ENCODE measurements at regions not wholly inside any gene's neighbourhood (a gene's known extent, or its start where the extent isn't known, plus 50 kb on each side); places are given as distances from the start of the nearest gene placed in this dataset.
"Not testable (repeated sequence)": the region's sequence is repeated elsewhere in the genome, so short reads cannot be mapped to it uniquely, and the experiment has no call there.

- not testable (repeated sequence) for H3K4me3 ChIP-seq (ENCODE audit: low read depth, low read length); DNase-seq (ENCODE audit: low read depth)
Observed at GRCh38 chr2:89537862-89538261, 846.4 kb downstream of the RPIA start.

- DNase-seq (ENCODE audit: low read depth); H3K4me3 ChIP-seq (ENCODE audit: low read depth, low read length): not testable (repeated sequence)
Observed at GRCh38 chr2:89544110-89544509, 852.6 kb downstream of the RPIA start.

- not testable (repeated sequence) for DNase-seq (ENCODE audit: low read depth); H3K4me3 ChIP-seq (ENCODE audit: low read depth, low read length)
Observed at GRCh38 chr2:89579154-89579553, 887.7 kb downstream of the RPIA start.

GRCh38 chr2:89582816-89583215 lies 891.3 kb downstream of the RPIA start:
- H3K4me3 ChIP-seq (ENCODE audit: low read depth, low read length); DNase-seq (ENCODE audit: low read depth): not testable (repeated sequence)

GRCh38 chr2:89584046-89584445 lies 892.6 kb downstream of the RPIA start:
- not testable (repeated sequence) for DNase-seq (ENCODE audit: low read depth); H3K4me3 ChIP-seq (ENCODE audit: low read depth, low read length)

- DNase-seq (ENCODE audit: low read depth): not testable (repeated sequence)
- peak overlapping the region; percentile 44 for H3K4me3 ChIP-seq (ENCODE audit: low read depth, low read length)
Observed at GRCh38 chr2:89584868-89585557, 893.5 kb downstream of the RPIA start.

- peak; percentile 8 for DNase-seq (ENCODE audit: low read depth)
- peak overlapping the region; percentile 44 for H3K4me3 ChIP-seq (ENCODE audit: low read depth, low read length)
Observed at GRCh38 chr2:89585558-89585920, 894.1 kb downstream of the RPIA start.

GRCh38 chr2:89599843-89600242 lies 908.4 kb downstream of the RPIA start:
- H3K4me3 ChIP-seq (ENCODE audit: low read depth, low read length); DNase-seq (ENCODE audit: low read depth): not testable (repeated sequence)

- H3K4me3 ChIP-seq (ENCODE audit: low read depth, low read length); DNase-seq (ENCODE audit: low read depth): not testable (repeated sequence)
Observed at GRCh38 chr2:89606514-89606913, 915.0 kb downstream of the RPIA start.

GRCh38 chr2:89610207-89610926 lies 918.9 kb downstream of the RPIA start:
- not testable (repeated sequence) for DNase-seq (ENCODE audit: low read depth); H3K4me3 ChIP-seq (ENCODE audit: low read depth, low read length)

GRCh38 chr2:89610927-89611515 lies 919.5 kb downstream of the RPIA start:
- not testable (repeated sequence) for H3K4me3 ChIP-seq (ENCODE audit: low read depth, low read length); DNase-seq (ENCODE audit: low read depth)

GRCh38 chr2:89611710-89612109 lies 920.2 kb downstream of the RPIA start:
- DNase-seq (ENCODE audit: low read depth); H3K4me3 ChIP-seq (ENCODE audit: low read depth, low read length): not testable (repeated sequence)

- DNase-seq (ENCODE audit: low read depth); H3K4me3 ChIP-seq (ENCODE audit: low read depth, low read length): not testable (repeated sequence)
Observed at GRCh38 chr2:89649268-89649667, 957.8 kb downstream of the RPIA start.

- not testable (repeated sequence) for H3K4me3 ChIP-seq (ENCODE audit: low read depth, low read length); DNase-seq (ENCODE audit: low read depth)
Observed at GRCh38 chr2:89679254-89679653, 987.8 kb downstream of the RPIA start.
